SK-N-SH treated with all-trans-retinoic acid at 6 μM for 48 hours (cell line): ENCODE measurements at regions not wholly inside any gene's neighbourhood (a gene's known extent, or its start where the extent isn't known, plus 50 kb on each side); places are given as distances from the start of the nearest gene placed in this dataset.

Experiments
- ATAC-seq: fragments of 200-7000 bp; cut with Tn5 transposase; 3 replicates; pipeline ENCODE4 v1.9.1; 2020; ENCODE audit warnings: mild to moderate bottlenecking, moderate library complexity
- ARNTL ChIP-seq: fragments of 450-650 bp; formaldehyde crosslinking; IDR thresholded peaks from 2 replicates; pipeline ENCODE4 v1.5.0; 2020; ENCODE audit warnings: low read depth, mild to moderate bottlenecking, moderate library complexity, borderline replicate concordance
- BACH2 ChIP-seq: fragments of 250-450 bp; sonication (Bioruptor Pico); IDR thresholded peaks from 2 replicates; pipeline ENCODE4 v1.9.0; 2021; ENCODE audit warnings: mild to moderate bottlenecking, borderline replicate concordance
- CSDC2 ChIP-seq: fragments of 250-450 bp; sonication (Bioruptor Pico); IDR thresholded peaks from 2 replicates; pipeline ENCODE4 v1.5.0; 2020; ENCODE audit warnings: mild to moderate bottlenecking, moderate library complexity
- CSRNP3 ChIP-seq: fragments of 250-450 bp; sonication (Bioruptor Pico); IDR thresholded peaks from 2 replicates; pipeline ENCODE4 v1.5.1; 2021; ENCODE audit warnings: mild to moderate bottlenecking, moderate library complexity
- ESRRG ChIP-seq: fragments of 250-450 bp; sonication (Bioruptor Pico); IDR thresholded peaks from 2 replicates; pipeline ENCODE4 v1.6.1; 2021; ENCODE audit warnings: mild to moderate bottlenecking
- GLIS3 ChIP-seq: fragments of 250-450 bp; sonication (Bioruptor Pico); IDR thresholded peaks from 2 replicates; pipeline ENCODE4 v1.5.0; 2020; ENCODE audit warnings: mild to moderate bottlenecking, moderate library complexity
- ISL1 ChIP-seq: fragments of 250-450 bp; sonication (Bioruptor Pico); IDR thresholded peaks from 2 replicates; pipeline ENCODE4 v2.1.2; 2022; ENCODE audit warnings: mild to moderate bottlenecking, moderate library complexity
- OSR1 ChIP-seq: fragments of 250-450 bp; sonication (Bioruptor Pico); IDR thresholded peaks from 2 replicates; pipeline ENCODE4 v1.8.0; 2022; ENCODE audit warnings: moderate library complexity, mild to moderate bottlenecking, inconsistent platforms
- POU6F1 ChIP-seq: fragments of 250-450 bp; sonication (Bioruptor Pico); IDR thresholded peaks from 2 replicates; pipeline ENCODE4 v1.8.0; 2021; ENCODE audit warnings: low read depth, mild to moderate bottlenecking, moderate library complexity, borderline replicate concordance
- RARB ChIP-seq: fragments of 250-450 bp; sonication (Bioruptor Pico); IDR thresholded peaks from 2 replicates; pipeline ENCODE4 v1.8.0; 2021; ENCODE audit warnings: mild to moderate bottlenecking, moderate library complexity
- SNAI2 ChIP-seq: fragments of 250-450 bp; sonication (Bioruptor Pico); IDR thresholded peaks from 2 replicates; pipeline ENCODE4 v1.5.0; 2020; ENCODE audit warnings: mild to moderate bottlenecking, moderate library complexity
- TCF4 ChIP-seq: fragments of 250-450 bp; sonication (Bioruptor Pico); IDR thresholded peaks from 2 replicates; pipeline ENCODE4 v1.8.0; 2021; ENCODE audit warnings: mild to moderate bottlenecking, moderate library complexity, borderline replicate concordance
- TOX ChIP-seq: fragments of 250-450 bp; sonication (Bioruptor Pico); IDR thresholded peaks from 2 replicates; pipeline ENCODE4 v1.8.0; 2021; ENCODE audit warnings: mild to moderate bottlenecking, moderate library complexity, borderline replicate concordance
- TSHZ2 ChIP-seq: fragments of 250-450 bp; sonication (Bioruptor Pico); IDR thresholded peaks from 2 replicates; pipeline ENCODE4 v1.5.0; 2020; ENCODE audit warnings: mild to moderate bottlenecking, moderate library complexity
- ZC3H10 ChIP-seq: fragments of 250-450 bp; sonication (Bioruptor Pico); IDR thresholded peaks from 2 replicates; pipeline ENCODE4 v1.5.1; 2021; ENCODE audit warnings: mild to moderate bottlenecking, moderate library complexity
- ZFP3 ChIP-seq: fragments of 250-450 bp; sonication (Bioruptor Pico); IDR thresholded peaks from 2 replicates; pipeline ENCODE4 v1.5.0; 2020; ENCODE audit warnings: mild to moderate bottlenecking, moderate library complexity
- ZFP30 ChIP-seq: fragments of 450-650 bp; formaldehyde crosslinking; IDR thresholded peaks from 2 replicates; pipeline ENCODE4 v1.5.0; 2022; ENCODE audit warnings: mild to moderate bottlenecking, moderate library complexity
- ZNF565 ChIP-seq: fragments of 450-650 bp; formaldehyde crosslinking; conservative IDR thresholded peaks from 2 replicates; pipeline ENCODE4 v1.5.0; 2020; ENCODE audit warnings: low read depth, mild to moderate bottlenecking, moderate library complexity
- ZNF70 ChIP-seq: fragments of 450-650 bp; formaldehyde crosslinking; IDR thresholded peaks from 2 replicates; pipeline ENCODE4 v1.5.0; 2020; ENCODE audit warnings: mild to moderate bottlenecking, moderate library complexity
- ZNF8 ChIP-seq: fragments of 450-650 bp; formaldehyde crosslinking; IDR thresholded peaks from 2 replicates; pipeline ENCODE4 v1.5.0; 2020; ENCODE audit warnings: mild to moderate bottlenecking, moderate library complexity
- TF ChIP-seq, protein P1 (sequence below): fragments of 250-450 bp; sonication (Bioruptor Pico); IDR thresholded peaks from 2 replicates; pipeline ENCODE4 v1.5.1; 2020; ENCODE audit warnings: low read depth, mild to moderate bottlenecking, moderate library complexity

GRCh38 chr11:37124384-37124783 lies 526.3 kb upstream of the RAG2 start:
- TF ChIP-seq ZFP30 (CRISPR knock-in tag): no peak
- no peak for TF ChIP-seq BACH2 (CRISPR knock-in tag)
- TF ChIP-seq POU6F1 (CRISPR knock-in tag): no peak
- TF ChIP-seq SNAI2 (CRISPR knock-in tag): no peak
- no peak for TF ChIP-seq OSR1 (CRISPR knock-in tag)
- TF ChIP-seq RARB (CRISPR knock-in tag): no peak
- no peak for TF ChIP-seq ISL1 (CRISPR knock-in tag)
- no peak for TF ChIP-seq ZC3H10
- no peak for TF ChIP-seq ZNF565
- no peak for TF ChIP-seq ESRRG (CRISPR knock-in tag)
- no peak for TF ChIP-seq CSDC2 (CRISPR knock-in tag)
- TF ChIP-seq, protein P1, sequence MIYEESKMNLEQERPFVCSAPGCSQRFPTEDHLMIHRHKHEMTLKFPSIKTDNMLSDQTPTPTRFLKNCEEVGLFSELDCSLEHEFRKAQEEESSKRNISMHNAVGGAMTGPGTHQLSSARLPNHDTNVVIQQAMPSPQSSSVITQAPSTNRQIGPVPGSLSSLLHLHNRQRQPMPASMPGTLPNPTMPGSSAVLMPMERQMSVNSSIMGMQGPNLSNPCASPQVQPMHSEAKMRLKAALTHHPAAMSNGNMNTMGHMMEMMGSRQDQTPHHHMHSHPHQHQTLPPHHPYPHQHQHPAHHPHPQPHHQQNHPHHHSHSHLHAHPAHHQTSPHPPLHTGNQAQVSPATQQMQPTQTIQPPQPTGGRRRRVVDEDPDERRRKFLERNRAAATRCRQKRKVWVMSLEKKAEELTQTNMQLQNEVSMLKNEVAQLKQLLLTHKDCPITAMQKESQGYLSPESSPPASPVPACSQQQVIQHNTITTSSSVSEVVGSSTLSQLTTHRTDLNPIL (CRISPR knock-in tag): no peak
- TF ChIP-seq ZNF8: no peak
- TF ChIP-seq ZFP3 (CRISPR knock-in tag): no peak
- TF ChIP-seq ARNTL: no peak
- TF ChIP-seq, all 23 proteins: peak for 0
- ATAC-seq: no peak

DNA sequence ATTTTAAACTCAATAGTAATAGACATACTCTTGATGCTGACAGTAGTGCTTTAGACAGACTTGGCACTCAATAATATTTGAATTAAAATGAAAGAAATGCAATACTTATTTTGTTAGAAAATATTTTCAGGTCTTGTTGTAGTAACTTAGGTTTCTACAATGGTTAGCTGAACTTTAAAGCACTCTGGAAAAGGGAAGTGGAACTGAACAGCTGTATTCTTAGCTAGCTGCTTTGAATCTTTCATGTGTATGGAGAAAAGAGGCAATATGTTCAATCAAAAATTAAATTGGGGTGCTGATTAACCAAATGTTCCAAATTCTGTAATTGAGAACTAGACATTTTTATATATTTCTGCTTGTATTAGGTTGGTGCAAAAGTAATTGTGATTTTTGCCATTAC lies 517.9 kb upstream of the RAG2 start:
- no peak for ATAC-seq
- TF ChIP-seq, protein P1 (CRISPR knock-in tag): no peak
- TF ChIP-seq TOX (no peak), TCF4 (no peak), ZNF70 (CRISPR knock-in tag) (no peak)
- TF ChIP-seq, all 23 proteins: peak for 0

DNA sequence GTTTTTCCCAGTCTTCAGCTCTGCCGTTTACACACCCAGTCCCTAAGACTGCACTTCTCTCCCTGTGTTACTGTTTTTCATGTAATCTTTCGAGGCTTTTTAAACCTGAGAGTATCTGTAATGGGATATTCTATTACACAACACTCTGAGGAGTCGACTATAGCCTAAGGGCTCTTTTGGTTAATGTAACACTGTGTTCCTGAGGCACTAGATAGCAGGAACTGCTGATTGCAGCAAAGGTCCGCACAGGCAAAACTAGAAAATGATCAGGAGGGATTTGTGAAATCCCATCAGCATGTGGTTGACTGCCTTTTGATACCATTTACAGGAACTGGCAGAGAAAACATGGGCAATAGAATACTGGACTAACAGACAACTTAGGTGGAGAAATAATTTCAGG lies 512.3 kb upstream of the RAG2 start:
- no peak for ATAC-seq
- TF ChIP-seq CSRNP3 (CRISPR knock-in tag) (no peak), RARB (CRISPR knock-in tag) (no peak), ZNF565 (no peak), ZFP30 (CRISPR knock-in tag) (no peak), SNAI2 (CRISPR knock-in tag) (no peak), BACH2 (CRISPR knock-in tag) (no peak), ZC3H10 (no peak), ARNTL (no peak), CSDC2 (CRISPR knock-in tag) (no peak), TOX (no peak), POU6F1 (CRISPR knock-in tag) (no peak)

DNA sequence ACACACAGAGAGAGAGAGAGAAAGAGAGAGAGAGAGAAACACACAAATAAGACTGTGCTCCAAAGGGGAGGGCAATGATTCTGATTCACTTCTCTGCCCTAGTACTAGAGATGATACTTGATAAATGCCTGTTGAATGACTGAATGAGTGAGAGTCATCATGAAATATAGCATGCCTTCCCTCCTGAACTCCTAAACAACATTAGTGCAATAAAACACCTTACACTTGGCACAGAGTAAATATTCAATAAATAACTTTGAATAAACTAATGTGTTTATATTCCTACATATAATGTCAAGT lies 511.2 kb upstream of the RAG2 start:
- TF ChIP-seq ZNF565: no peak
- TF ChIP-seq, all 23 proteins: peak for 0
- no peak for ATAC-seq

GRCh38 chr11:37108436-37109285 lies 510.6 kb upstream of the RAG2 start:
- ATAC-seq: no peak
- no peak for TF ChIP-seq TSHZ2
- no peak for TF ChIP-seq ZNF8
- TF ChIP-seq ZNF70 (CRISPR knock-in tag): no peak
- TF ChIP-seq CSRNP3 (CRISPR knock-in tag): no peak
- no peak for TF ChIP-seq ISL1 (CRISPR knock-in tag)
- no peak for TF ChIP-seq ZC3H10
- TF ChIP-seq BACH2 (CRISPR knock-in tag): no peak
- no peak for TF ChIP-seq TCF4
- TF ChIP-seq ZFP30 (CRISPR knock-in tag): no peak
- TF ChIP-seq ESRRG (CRISPR knock-in tag): no peak
- no peak for TF ChIP-seq GLIS3 (CRISPR knock-in tag)
- no peak for TF ChIP-seq ARNTL
- no peak for TF ChIP-seq SNAI2 (CRISPR knock-in tag)
- TF ChIP-seq ZFP3 (CRISPR knock-in tag): no peak
- TF ChIP-seq ZNF565: no peak
